SK-N-DZ (cell line): ENCODE measurements at regions not wholly inside any gene's neighbourhood (a gene's known extent, or its start where the extent isn't known, plus 50 kb on each side); places are given as distances from the start of the nearest gene placed in this dataset.
"Not testable (repeated sequence)": the region's sequence is repeated elsewhere in the genome, so short reads cannot be mapped to it uniquely, and the experiment has no call there.

ENCODE experiments used
- DNase-seq: peaks from one replicate; pipeline ENCODE4 v3.0.0-alpha.2; 2015; ENCODE audit warnings: low spot score

DNA sequence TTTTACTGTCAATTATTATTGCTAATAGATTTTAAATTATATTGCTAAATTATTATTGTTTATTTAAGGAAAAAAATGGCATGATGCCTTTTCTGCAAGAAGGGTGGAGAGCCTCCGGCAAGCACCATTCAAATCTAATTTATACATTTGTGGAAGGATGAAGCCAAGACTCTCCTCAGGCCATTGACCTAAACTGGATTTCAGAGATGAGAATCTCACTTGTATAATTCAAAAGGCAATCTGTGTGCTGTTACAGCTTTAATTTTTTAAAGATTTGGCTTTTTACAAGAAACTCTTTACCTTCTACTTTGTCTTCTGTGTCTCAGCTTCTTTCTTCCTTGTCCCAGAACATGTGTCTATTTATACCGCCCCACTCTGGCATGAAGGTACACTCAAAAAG lies 722.5 kb downstream of the ETS1 start:
- no peak for DNase-seq

DNA sequence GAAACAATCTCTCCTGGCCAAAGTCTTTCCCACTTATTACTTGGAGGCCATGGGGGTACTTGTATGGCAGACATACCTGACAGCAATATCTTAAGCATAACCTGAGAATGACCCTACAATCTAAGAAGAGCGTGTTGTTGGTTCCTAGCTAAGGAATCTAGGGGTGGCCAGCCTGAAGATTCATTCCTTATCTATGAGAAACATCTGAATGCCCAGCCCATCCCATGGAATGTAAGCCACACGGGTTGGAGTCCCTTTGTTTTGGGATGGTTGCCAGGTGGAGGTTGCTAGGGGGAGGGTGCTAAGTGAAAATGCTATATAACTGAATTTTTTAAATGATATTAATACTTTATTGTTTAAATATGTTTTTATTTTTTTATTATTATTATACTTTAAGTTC lies 725.0 kb downstream of the ETS1 start:
- no peak for DNase-seq

DNA sequence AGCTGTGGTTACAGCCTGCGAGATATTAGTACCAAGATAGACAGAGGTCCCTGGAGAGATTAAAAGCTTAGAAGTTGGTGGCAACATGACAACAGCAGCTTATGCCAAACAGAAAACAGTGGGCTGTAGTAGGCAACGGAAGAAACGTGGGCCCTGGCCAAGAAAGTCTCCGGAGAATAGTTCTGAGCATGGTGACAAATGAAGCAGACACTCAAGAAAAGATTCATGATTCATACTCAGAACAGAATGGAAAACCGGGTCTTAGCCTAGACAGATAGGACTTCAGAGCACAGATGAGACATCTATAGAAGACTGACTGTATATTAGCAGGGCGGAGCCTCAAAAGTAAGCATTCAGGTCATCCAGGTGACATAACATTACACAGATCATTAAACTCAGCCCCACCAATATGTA lies 727.4 kb downstream of the ETS1 start:
- no peak for DNase-seq

DNA sequence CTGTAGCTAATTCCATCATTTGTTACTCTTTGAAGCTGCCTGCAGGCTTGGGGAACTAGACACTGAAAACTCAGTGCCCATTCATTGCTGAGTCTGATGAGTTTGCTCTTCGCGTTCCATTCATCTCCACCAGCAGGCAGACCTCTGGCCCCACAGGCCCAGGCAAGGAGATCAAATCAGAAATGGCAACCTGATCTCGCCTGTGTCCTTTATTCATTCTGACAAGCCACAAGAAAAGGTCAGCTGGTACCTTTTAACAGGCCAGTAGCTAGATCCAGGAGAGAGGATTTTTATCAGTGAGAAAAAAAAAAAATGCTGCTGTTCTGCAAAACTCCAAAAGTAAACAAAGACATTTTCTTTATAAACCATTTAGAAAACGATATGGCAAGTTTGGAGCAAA lies 742.5 kb downstream of the ETS1 start:
- no peak for DNase-seq

DNA sequence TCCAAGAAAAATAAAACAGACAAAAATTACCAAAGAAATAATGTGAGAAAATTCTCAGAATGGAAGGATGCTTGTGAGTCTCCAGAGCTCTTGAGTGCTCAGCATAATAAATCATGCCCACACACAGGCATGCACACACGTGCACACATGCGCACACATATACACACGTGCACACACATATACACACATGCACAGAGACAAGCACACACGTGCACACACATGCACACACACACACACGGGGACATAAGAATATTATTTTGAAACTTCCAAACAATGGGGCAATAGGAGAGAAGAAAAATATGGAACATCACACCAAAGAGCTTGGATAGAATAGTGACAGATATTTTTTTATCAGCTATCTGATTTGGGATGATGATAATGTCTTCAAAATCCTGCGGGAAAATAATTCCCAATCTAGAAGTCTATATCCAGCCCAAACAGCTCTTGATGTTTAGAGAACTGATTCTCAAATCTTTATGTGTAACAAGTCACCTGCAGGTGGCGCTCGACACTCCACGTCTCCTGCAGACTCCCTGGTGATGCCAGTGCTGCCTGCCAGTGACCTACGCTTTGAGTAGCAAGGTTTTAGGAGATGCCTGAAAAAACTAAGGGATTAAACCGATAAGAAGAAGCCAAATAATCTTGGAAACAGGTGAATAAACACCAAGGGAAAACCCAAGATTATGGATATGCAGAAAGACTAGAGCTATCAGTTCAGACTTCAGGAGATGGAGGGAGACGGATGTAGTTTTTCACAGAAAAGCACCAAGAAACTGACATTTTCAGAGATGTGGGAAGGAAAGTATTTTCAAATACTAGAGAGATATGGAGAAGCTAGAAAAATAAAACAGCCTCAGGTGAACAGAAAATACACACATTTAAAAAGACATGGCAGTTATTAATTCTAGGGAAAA lies 743.6 kb downstream of the ETS1 start:
- DNase-seq, result peak; percentile 21

DNA sequence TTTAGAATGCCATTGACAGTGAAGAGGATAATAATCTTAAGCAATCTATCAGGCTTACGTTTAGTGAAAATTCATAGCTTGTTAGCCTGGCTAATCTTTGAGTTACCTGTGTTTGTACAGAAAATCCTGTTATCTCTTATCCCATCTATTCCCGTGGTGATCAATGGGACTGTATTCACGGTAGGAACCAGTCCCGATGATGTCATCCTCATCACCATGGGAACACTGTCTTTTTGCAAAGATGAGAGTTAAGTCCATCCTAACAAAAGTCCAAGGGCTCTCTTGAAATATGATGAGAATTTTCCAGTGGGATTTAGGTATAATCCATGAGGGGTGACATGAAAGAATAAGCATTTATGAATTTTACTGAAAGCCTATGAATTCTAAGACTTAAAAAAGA lies 762.2 kb downstream of the ETS1 start:
- DNase-seq, result no peak

DNA sequence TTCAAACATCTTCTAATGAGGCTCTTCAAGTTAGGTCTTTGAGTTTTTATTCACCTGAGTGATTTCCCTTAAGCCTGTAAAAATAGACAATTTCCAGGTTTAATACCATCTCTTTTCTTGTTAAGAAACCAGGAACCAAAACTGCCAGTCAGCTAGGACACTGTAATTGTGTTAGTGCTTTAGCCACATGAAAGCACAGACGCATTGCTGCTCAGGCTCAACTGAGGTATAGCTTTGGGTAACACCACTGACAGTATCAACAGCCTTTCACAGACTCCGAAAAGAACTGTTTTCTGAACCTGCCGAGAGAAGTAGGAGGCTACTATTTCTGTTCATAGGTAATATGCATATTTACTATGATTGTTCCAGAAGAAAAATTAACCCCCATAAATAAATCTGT lies 768.7 kb downstream of the ETS1 start:
- DNase-seq, result no peak

DNA sequence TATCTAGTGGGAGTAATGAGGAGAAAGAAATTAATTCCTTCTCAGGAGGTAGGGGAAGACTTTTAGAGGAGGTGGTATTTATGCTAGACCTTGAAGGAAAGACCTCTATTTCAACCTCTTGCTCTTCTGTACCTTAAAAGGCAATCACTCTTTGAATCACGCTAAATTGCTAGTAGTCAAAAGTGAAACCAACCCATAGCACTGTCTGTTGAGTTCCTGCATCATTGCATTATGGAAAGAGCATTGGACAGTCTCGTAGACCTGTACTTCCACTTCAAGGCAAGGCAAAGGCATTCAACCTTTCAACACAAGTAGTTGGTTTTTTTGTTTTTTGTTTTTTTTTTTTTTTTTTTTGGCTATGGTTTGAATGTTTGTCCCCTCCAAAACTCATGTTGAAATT lies 770.4 kb downstream of the ETS1 start:
- no peak for DNase-seq

DNA sequence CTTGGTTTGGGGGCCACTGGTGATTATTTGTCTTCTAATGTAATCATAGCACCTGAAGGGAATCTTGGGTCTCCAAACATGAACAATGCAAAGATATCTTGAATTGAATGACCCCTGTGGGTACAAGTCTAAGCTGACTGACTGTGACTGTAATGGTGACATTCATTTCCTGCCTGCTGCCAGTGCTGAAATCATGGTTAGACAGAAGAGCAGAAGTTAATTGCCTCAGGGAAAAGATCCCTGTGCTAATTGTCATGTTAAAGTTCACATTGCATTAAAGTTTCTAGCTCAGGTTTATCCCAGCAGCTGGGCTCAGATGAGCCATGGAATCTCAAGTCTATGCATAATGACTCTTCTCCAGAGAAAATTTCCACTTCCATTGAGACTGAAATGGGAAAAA lies 772.0 kb downstream of the ETS1 start:
- no peak for DNase-seq

DNA sequence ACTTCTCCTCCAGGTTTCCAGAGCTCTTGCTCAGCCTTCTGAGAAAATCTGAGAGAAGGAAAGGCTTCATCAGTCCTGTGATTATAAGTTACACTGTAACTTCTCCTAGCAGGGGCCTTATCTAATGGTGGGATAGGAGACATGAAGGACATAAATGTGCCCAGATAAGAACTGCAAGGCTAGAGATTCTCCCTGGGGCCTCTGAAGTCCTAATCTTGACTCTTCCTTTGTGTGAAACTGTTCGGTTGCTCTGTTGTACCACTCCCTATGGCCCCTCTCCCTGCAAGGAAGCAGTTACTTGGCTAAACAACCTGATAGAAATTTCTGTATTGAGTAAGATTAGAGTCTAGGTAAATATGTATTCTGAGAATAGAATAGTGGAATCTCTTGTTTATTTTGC lies 780.9 kb downstream of the ETS1 start:
- DNase-seq, result no peak

DNA sequence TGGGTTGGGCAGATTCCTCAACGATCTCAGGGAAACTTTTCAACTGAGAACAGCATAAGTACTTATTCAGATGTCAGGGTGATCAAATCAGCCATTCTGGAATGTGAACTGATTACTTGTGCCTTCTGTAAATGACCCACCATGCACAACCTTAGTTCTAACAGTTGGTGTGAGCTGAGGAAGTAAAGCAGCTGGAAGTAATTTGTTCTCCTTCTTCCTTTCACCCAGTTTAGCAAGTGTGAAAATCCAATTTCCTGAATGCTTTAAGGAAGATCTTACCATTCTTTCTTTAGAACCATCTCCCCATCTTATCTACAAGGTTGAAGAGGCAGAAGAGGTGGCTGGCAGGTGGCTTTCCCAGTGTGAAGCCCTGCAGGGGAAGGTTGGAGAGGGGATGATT lies 781.6 kb downstream of the ETS1 start:
- no peak for DNase-seq

DNA sequence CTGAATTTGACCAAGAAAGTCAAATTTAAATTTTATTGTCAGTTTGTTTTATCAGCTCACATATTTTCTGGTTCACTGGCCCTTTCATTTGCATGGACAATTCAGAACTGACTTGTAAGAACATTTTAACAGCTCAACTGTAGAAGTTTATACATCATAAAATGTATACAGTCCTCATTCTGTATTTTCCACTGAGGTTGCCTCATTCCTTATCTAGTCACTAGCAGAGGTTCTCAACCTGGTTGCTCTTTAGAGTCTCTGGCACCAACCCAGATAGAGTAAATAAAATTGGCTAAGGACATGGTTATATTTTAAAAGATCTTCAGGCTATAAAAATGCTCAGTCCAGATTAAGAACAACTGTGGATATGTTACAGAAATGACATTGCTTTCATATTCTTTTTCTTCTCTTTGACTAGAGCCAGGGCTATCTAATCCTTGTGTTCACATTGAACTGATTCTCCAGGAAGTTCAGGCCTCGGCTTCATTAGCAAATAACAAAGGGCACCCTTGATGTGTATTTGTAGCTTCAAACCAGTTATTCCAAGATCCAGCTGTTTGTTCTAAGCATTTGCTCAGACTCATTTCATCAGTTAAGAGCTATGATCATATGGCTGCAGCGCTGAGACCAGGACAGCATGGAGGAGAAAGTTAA lies 782.5 kb downstream of the ETS1 start:
- DNase-seq, result no peak

DNA sequence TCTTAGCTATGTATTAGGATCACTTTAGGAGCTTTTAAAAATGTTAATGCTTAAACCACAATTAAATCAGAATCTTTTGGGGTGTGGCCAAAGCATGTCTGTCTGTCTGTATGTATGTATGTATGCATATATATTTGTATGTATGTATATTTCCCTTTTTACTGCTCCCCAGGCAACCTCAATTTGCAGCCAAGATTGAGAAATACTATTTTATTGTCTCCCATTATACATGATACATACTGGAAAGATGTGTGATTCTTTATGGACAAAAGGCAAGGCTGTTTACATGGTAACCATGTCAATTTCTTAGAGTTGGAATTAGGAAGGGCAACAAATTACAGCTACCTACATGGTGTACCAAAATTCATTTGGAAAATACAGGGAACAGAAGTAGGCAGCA lies 783.6 kb downstream of the ETS1 start:
- DNase-seq, result no peak

DNA sequence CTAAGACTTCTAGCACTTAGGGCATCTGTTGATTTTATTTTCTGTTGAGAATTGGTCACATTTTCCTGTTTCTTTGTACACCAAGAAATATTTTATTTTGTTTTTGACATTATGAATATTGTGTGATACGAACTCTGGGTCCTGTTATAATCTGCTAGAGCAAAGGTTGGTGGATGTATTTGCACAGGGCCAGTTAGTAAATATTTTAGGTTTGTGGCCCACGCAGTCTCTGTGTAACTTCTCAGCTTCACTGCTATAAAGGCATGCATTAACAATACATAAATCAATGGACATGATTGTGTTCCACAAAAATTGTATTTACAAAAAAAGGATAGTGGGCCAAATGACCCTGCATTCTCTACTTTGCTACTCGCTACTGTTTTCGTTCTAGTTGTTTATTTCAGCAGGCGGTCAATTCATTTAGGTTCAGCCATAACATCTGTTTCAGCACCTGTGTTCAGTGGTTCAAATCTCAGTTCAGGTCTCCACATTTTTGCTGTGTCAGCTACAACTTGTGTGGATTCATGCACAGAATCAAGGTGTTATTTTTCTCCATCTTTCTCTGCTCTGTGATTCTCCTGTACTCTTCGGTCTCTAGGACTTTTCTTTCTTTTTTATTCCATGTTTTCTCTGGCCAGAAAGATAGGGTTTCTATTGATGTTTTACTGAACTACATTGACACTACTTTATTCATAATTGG lies 786.2 kb downstream of the ETS1 start:
- DNase-seq, result no peak

DNA sequence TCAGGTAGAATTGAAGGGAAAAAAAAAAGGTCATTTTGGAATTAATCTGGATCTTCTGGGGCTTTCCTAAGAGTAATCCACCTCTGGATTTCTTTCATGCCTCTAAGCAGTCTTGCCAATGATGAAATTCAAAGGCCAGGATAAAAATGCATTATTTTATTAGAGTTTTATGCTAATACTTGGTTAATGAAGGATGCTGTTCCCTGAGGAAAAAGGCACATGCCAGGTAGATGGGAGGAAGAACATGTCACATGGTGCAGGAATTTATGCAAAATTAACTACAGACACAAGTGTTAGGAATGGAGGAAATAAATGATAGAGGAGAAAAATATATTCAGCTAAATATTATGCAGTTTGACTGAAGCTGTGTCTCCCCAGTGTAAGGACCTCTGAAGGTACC lies 792.0 kb downstream of the ETS1 start:
- no peak for DNase-seq

DNA sequence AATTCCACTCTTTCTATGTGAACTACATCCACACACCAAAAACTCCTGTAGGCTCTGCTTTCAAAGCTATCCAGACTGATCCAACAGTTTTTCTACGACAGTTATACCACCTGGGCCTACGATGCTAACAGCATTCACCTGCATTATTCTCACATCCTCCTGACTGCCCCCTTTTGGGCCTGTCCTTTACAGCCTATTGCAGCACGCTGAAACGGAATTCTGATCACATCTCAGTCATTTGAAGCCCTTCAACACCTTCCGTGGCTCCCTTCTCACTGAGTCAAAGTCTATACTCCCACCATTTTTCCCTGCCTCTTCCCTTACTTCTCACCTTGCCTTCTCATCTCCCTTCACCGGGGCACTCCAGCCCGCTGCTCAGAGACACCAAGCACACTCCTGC lies 791.3 kb upstream of the KIRREL3 start:
- no peak for DNase-seq

DNA sequence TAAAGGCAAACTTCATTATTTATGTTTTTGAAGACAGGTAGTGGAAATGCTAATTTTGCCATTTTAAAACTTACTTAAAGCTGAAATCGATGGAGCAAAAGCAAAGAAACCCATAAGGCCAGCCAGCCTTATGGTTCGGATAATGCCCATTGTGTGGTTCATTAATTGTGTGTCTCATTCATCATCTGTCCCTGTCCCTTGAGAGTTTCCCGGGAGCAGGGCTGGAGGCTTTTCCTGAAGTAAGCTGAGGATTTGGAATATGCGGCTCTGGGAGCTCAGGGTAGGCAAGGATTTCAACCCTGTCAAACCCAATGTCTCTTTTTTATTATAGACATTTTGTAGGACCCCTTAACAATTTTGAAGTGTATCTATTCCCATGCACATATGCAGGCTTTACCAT lies 790.0 kb upstream of the KIRREL3 start:
- DNase-seq, result no peak

DNA sequence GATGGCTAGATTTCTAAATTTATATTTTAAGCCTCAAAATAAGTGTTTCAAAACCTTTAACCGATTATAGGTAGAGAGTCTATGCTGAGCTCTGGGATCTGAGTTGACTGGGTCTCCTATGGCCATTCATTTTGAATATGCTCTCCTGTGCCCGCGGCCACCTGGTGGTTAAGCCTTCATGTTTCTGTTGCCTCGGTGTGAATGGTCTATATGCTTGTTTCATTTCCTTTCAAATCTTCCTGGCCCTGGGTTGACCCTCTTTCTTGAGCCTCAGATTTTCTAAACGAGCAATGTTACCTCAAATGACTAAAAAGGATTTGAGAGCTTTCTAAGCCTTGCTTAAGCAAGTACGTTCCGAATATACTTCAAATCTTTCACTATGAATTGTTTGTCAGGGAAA lies 789.4 kb upstream of the KIRREL3 start:
- no peak for DNase-seq

DNA sequence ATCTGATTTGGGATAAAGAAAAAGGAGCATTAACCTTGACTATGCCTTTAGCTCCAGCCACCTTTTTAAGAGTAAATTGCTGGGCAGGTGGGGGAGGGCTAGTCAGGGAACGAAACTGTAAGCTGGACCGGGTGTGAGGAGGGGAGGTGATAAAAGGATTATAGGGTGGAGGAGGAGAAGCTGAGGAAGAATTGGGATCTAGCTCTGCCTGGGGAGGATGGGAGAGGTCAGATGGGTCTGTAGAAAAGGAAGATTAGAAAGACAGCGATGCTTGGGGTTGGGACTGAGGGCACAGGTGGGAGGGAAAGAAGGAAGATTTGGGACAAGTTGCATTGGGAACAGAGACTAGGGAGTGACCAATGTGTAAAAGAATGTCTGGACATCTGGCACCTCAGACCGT lies 772.4 kb upstream of the KIRREL3 start:
- not testable (repeated sequence) for DNase-seq

DNA sequence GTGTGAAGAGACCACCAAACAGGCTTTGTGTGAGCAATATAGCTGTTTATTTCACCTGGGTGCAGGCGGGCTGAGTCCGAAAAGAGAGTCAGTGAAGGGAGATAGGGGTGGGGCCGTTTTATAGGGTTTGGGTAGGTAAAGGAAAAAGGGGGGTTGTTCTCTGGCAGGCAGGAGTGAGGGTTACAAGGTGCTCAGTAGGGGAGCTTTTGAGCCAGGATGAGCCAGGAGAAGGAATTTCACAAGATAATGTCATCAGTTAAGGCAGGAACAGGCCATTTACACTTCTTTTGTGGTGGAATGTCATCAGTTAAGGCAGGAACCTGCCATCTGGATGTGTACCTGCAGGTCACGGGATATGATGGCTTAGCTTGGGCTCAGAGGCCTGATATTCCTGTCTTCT lies 768.4 kb upstream of the KIRREL3 start:
- DNase-seq, result not testable (repeated sequence)

DNA sequence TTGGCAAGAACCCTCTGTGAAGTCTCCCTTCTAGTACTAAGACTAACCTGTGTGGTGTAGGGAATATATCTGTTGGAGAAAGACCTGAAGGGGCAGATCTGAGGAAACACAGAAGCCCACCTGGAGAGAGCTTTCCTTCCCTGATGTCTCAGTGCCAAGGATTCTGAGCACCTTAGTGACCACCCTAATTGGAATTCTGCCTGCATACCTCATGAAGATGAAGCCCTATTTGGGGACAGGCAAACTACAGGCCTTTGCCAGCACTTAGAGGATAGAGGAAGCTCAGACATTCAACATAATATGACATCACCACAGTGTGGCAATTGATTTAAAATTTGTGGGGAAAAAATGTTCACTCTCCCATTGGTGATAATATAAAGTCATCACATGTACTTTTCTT lies 766.2 kb upstream of the KIRREL3 start:
- no peak for DNase-seq

DNA sequence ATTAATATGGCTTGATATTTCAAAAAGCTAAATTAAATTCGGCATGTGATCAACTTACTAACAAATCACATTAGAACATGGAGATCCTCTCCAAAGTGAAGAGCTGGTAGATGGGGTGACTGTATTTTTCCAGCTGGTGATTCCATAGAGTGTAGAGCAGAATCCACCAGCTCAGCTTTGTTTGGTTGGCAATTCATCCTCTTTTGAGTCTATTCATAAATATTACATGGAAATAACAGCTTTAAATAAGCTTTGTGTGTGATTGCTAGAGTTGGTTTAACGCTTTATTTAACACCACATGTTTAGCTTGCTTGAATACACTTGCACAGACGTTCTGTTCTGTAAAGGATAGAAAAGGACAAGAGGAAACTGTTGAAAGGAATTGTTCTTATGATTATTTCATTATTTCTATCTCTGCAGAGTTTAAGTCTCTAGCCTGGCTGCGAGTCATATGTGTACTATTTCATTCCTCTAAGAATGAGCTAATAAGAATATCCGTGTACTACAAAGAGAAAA lies 738.3 kb upstream of the KIRREL3 start:
- DNase-seq, result no peak
